Loucy (cell line): ENCODE measurements at regions not wholly inside any gene's neighbourhood (a gene's known extent, or its start where the extent isn't known, plus 50 kb on each side); places are given as distances from the start of the nearest gene placed in this dataset.

Source experiments
- CTCF ChIP-seq: fragments of 200-600 bp; sonication (generic); conservative IDR thresholded peaks from 2 replicates; pipeline ENCODE4 v1.5.1; 2014; ENCODE audit warnings: mild to moderate bottlenecking, antibody characterized with exemption, low read length
- EZH2phosphoT487 ChIP-seq: fragments of 200-600 bp; IDR thresholded peaks from 2 replicates; pipeline ENCODE4 v1.6.1; 2018; ENCODE audit warnings: antibody characterized with exemption, mild to moderate bottlenecking, moderate library complexity, borderline replicate concordance

GRCh38 chr13:60286707-60287106, 110.3 kb upstream of the TDRD3 start:
- TF ChIP-seq CTCF (no peak), EZH2phosphoT487 (no peak)
